ENCODE measurements at regions not wholly inside any gene's neighbourhood (a gene's known extent, or its start where the extent isn't known, plus 50 kb on each side); places are given as distances from the start of the nearest gene placed in this dataset.

GRCh38 chr16:86088816-86089215, 189.9 kb downstream of the IRF8 start:
- no peak overlapping the region for H3K4me3 ChIP-seq (replicated peaks; ENCODE audit: low read depth, low read length)
- no peak for TF ChIP-seq CTCF (IDR thresholded peaks at IDR 0.05; ENCODE audit: low read depth, low read length, missing control alignments)
- DNase-seq (ENCODE audit: extremely low read depth, low read depth), result no peak

GRCh38 chr16:86089334-86089900, 190.5 kb downstream of the IRF8 start:
- DNase-seq (ENCODE audit: extremely low read depth, low read depth), result no peak
- H3K4me3 ChIP-seq (replicated peaks; ENCODE audit: low read depth, low read length), result no peak overlapping the region
- no peak for TF ChIP-seq CTCF (IDR thresholded peaks at IDR 0.05; ENCODE audit: low read depth, low read length, missing control alignments)

GRCh38 chr16:86089991-86090390, 191.0 kb downstream of the IRF8 start:
- TF ChIP-seq CTCF (IDR thresholded peaks at IDR 0.05; ENCODE audit: low read depth, low read length, missing control alignments), result no peak
- no peak overlapping the region for H3K4me3 ChIP-seq (replicated peaks; ENCODE audit: low read depth, low read length)
- no peak for DNase-seq (ENCODE audit: extremely low read depth, low read depth)

GRCh38 chr16:86090461-86091170, 191.7 kb downstream of the IRF8 start:
- TF ChIP-seq CTCF (IDR thresholded peaks at IDR 0.05; ENCODE audit: low read depth, low read length, missing control alignments), result no peak
- DNase-seq (ENCODE audit: extremely low read depth, low read depth), result no peak
- no peak overlapping the region for H3K4me3 ChIP-seq (replicated peaks; ENCODE audit: low read depth, low read length)

GRCh38 chr16:86091976-86092375, 193.0 kb downstream of the IRF8 start:
- TF ChIP-seq CTCF (IDR thresholded peaks at IDR 0.05; ENCODE audit: low read depth, low read length, missing control alignments), result no peak
- no peak for DNase-seq (ENCODE audit: extremely low read depth, low read depth)
- no peak overlapping the region for H3K4me3 ChIP-seq (replicated peaks; ENCODE audit: low read depth, low read length)

GRCh38 chr16:86092586-86093480, 193.9 kb downstream of the IRF8 start:
- no peak for DNase-seq (ENCODE audit: extremely low read depth, low read depth)
- no peak overlapping the region for H3K4me3 ChIP-seq (replicated peaks; ENCODE audit: low read depth, low read length)
- no peak for TF ChIP-seq CTCF (IDR thresholded peaks at IDR 0.05; ENCODE audit: low read depth, low read length, missing control alignments)
